ENCODE measurements at regions not wholly inside any gene's neighbourhood (a gene's known extent, or its start where the extent isn't known, plus 50 kb on each side); places are given as distances from the start of the nearest gene placed in this dataset.

DNA sequence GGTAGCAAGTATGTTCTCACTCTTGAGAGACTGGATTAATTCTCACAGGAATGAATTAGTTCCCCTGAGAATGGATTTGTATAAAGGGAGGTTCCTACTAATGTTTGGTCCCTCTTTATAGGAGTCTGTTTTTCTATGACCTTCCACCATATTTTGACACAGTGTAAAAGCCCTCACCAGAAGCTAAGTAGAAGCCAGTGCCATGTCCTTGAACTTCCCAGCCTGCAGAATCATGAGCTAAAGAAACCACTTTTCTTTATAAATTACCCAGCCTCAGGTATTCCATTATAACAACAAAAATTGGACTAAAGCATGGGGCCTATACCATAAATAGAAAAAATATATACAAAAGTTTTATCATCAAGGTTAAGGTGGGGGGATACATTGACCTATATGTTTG lies 227.9 kb upstream of the DTNA start (continued):
- TF ChIP-seq REST (IDR thresholded peaks at IDR 0.05; ENCODE audit: unreplicated experiment) = no peak
- TF ChIP-seq, protein P1, sequence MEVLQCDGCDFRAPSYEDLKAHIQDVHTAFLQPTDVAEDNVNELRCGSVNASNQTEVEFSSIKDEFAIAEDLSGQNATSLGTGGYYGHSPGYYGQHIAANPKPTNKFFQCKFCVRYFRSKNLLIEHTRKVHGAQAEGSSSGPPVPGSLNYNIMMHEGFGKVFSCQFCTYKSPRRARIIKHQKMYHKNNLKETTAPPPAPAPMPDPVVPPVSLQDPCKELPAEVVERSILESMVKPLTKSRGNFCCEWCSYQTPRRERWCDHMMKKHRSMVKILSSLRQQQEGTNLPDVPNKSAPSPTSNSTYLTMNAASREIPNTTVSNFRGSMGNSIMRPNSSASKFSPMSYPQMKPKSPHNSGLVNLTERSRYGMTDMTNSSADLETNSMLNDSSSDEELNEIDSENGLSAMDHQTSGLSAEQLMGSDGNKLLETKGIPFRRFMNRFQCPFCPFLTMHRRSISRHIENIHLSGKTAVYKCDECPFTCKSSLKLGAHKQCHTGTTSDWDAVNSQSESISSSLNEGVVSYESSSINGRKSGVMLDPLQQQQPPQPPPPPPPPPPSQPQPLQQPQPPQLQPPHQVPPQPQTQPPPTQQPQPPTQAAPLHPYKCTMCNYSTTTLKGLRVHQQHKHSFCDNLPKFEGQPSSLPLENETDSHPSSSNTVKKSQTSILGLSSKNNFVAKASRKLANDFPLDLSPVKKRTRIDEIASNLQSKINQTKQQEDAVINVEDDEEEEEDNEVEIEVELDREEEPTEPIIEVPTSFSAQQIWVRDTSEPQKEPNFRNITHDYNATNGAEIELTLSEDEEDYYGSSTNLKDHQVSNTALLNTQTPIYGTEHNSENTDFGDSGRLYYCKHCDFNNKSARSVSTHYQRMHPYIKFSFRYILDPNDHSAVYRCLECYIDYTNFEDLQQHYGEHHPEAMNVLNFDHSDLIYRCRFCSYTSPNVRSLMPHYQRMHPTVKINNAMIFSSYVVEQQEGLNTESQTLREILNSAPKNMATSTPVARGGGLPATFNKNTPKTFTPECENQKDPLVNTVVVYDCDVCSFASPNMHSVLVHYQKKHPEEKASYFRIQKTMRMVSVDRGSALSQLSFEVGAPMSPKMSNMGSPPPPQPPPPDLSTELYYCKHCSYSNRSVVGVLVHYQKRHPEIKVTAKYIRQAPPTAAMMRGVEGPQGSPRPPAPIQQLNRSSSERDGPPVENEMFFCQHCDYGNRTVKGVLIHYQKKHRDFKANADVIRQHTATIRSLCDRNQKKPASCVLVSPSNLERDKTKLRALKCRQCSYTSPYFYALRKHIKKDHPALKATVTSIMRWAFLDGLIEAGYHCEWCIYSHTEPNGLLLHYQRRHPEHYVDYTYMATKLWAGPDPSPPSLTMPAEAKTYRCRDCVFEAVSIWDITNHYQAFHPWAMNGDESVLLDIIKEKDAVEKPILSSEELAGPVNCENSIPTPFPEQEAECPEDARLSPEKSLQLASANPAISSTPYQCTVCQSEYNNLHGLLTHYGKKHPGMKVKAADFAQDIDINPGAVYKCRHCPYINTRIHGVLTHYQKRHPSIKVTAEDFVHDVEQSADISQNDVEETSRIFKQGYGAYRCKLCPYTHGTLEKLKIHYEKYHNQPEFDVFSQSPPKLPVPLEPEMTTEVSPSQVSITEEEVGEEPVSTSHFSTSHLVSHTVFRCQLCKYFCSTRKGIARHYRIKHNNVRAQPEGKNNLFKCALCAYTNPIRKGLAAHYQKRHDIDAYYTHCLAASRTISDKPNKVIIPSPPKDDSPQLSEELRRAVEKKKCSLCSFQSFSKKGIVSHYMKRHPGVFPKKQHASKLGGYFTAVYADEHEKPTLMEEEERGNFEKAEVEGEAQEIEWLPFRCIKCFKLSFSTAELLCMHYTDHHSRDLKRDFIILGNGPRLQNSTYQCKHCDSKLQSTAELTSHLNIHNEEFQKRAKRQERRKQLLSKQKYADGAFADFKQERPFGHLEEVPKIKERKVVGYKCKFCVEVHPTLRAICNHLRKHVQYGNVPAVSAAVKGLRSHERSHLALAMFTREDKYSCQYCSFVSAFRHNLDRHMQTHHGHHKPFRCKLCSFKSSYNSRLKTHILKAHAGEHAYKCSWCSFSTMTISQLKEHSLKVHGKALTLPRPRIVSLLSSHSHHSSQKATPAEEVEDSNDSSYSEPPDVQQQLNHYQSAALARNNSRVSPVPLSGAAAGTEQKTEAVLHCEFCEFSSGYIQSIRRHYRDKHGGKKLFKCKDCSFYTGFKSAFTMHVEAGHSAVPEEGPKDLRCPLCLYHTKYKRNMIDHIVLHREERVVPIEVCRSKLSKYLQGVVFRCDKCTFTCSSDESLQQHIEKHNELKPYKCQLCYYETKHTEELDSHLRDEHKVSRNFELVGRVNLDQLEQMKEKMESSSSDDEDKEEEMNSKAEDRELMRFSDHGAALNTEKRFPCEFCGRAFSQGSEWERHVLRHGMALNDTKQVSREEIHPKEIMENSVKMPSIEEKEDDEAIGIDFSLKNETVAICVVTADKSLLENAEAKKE (CRISPR knock-in tag; IDR thresholded peaks at IDR 0.05) = no peak
- TF ChIP-seq ZNF331 (CRISPR knock-in tag; IDR thresholded peaks at IDR 0.05; ENCODE audit: low read depth) = no peak

DNA sequence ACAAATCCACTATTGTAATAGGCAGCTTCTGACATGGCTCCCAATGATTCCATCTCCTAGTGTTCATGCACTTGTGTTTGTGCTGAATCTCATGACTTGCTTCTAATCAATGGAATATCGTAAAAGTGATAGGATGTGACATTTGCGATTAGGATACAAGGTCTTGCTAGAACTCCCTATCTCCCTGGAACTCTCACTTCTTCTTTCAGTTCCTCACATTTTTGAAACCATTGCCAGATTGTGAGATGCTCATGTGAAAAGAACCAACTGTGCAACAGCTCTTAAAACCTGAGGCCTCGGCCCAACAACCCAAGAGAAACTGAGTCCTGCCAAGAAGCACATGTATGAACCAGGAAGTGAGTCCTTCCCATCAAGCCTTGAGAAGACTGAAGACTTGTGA lies 226.9 kb upstream of the DTNA start:
- Histone ChIP-seq H3K4me2 (no peak overlapping the region), H2AFZ (no peak overlapping the region), H4K20me1 (replicated peaks; ENCODE audit: insufficient read depth) (no peaks in the 10 kb centered on the region), H3K36me3 (ENCODE audit: insufficient read depth) (no peaks in the 10 kb centered on the region; the same call in 1 of the 2 replicates), H3K4me3 (no peak overlapping the region), H3K79me2 (replicated peaks; ENCODE audit: insufficient read depth) (no peaks in the 10 kb centered on the region), H3K27ac (ENCODE audit: low read depth) (no peak overlapping the region), H3F3A (replicated peaks; ENCODE audit: low read depth) (no peaks in the 10 kb centered on the region), H3K9me2 (ENCODE audit: insufficient read depth) (no peaks in the 10 kb centered on the region), H3K27me3 (ENCODE audit: insufficient read depth) (no peaks in the 10 kb centered on the region), H3K4me1 (ENCODE audit: insufficient read depth) (peaks cover 41% of the 10 kb centered on the region)
- Mint-ChIP-seq H3K36me3 (ENCODE audit: low read depth) (peaks cover 3% of the 10 kb centered on the region; the same call in 2 of the 3 replicates), H3K27ac (no peak overlapping the region), H3K4me3 (no peak overlapping the region), H3K4me1 (peaks cover 27% of the 10 kb centered on the region), H3K9me3 (no peaks in the 10 kb centered on the region), H3K27me3 (ENCODE audit: insufficient read depth, low read depth, poor library complexity) (no peaks in the 10 kb centered on the region)
- no peak for ATAC-seq
- no peak for DNase-seq (ENCODE audit: low spot score)
- TF ChIP-seq NANOG (IDR thresholded peaks at IDR 0.05; ENCODE audit: borderline replicate concordance) (no peak), EZH2 (IDR thresholded peaks at IDR 0.05; ENCODE audit: low read depth, unreplicated experiment) (no peak), CREB1 (CRISPR knock-in tag; IDR thresholded peaks at IDR 0.05; ENCODE audit: low read depth) (no peak)
- TF ChIP-seq, protein P1 (CRISPR knock-in tag; IDR thresholded peaks at IDR 0.05) = no peak

All from GM23338 (cell line).